GM19463 (cell line): ENCODE measurements at regions not wholly inside any gene's neighbourhood (a gene's known extent, or its start where the extent isn't known, plus 50 kb on each side); places are given as distances from the start of the nearest gene placed in this dataset.

Experiments used
- ATAC-seq: cut with Tn5 transposase; IDR thresholded peaks from one replicate; pipeline ENCODE4 v1.9.1; 2021; ENCODE audit warnings: mild to moderate bottlenecking, moderate library complexity; ENCODE audit not compliant: unreplicated experiment

DNA sequence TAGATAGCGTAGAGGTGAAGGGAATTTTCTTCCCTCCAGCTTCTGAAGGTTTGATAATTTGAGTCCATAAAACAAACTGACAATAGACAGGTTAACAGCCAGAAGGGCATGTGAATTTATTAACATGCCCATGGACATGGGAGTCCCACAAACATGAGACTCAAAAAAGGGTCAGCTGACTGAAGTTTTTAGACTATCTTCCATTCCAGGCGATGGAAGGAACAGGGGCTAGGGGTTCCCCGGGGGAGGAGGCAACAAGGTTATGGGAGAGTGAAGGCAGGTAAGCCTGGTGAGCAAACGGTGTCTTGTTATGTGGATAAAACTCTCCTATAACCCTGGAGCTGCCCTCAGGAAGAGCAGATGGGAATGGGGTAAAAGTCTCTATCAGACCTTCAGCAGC, 81.5 kb upstream of the SORBS2 start:
- ATAC-seq, result no peak

DNA sequence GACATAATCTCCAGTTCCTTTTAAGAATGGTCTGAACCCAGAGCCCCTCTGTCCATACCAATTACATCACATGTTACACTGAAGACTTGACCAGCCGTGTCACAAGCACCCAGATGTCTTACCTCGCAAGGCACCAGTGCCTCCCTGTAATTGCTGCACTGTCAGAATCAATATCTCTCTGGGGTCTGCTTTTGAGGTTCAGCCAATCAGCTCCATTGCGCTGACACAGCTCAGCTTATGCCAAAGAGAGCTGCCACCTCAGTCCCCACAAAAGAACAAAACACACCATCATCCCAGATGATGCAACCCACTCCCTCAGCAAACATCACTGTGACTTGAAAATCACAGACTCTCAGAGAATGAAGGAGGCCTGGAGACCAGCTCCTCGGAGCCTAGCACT, 82.5 kb upstream of the SORBS2 start:
- ATAC-seq, result no peak

DNA sequence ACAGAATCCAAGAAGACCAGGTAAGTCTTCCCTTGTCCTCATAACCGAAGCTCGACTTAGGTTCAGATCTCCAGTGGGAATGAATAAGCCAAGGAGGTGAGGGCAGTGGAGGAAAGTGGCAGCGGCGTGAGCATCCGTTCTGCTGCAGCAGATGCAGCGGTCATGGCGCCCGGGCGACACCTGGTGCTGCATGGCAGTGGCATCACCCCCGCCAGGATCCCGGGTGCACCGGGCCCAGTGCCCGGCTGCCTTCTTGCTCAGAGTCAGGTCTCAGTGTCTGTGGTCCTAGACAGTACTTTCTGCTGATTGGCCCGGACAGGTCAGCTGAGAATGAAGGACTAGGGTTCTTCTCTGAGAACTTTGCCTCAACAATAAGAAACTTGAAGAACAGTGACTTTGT, 83.4 kb upstream of the SORBS2 start:
- ATAC-seq, result no peak

DNA sequence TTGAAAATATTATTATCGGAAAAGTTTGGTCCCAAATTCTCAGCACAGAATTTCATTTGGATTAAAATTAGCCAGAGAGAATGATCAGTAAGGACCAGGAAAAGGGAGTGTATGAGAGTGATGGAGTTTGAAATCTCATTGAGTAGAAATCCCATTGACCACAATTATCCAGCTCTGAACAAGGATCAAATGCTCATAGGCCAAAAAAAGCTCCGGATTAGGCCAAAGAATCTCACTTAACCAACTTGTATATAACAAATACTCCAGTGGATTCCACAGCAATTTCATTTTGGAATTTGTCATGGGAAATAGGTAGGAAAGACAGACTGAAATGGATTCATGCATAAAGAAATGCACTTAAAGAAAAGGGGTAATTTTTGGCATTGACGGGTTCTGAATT, 83.9 kb upstream of the SORBS2 start:
- no peak for ATAC-seq

DNA sequence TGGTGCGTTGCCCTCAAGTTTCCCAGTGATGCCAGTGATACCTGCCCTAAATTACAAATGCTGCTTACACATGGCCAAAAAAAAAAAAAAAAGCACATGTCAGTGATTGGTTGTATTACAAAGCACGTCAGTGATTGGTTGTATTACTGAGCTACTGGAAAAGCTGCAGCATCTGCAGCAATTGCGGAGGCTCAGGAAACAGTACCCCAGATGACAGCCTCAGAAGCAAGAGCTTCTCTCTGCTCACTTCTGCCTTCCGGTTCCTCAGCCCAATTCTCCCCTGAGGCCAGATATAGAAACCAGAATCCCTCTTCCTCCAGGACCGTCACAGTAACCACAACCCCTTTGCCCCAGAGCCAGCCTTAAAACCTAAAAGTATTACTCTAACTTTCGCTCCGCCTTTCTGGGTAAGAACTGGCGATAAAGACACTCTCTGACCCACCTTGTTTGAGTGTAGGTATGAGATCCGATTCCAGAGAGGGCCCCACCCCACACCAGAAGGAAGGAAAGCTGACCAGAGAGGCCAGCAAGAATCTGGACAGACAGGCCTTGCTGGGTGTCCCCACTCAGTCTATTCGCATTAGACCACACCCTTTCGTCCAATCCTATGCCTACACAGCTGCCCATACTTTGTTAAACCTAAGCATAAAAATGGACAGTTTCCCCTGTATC, 85.0 kb upstream of the SORBS2 start:
- ATAC-seq, result peak; percentile 67

DNA sequence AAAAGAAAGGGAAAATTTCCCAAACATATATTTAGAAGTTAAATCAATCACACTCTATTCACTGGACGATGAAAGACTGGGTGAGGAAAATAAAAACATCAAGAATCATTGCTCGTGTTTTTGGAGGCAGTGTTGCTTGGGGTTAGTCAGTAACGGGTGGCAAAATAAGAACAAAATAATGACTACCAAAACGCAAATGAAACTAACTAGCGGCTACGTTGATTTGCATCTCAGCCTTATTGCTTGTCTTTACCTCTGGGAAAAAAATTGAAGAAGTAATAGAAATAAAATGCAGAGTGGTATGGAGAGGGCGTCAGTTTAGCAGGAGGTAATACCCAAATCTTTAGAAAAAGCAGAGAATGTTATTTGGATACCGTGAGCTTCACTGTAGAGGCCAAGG, 86.4 kb upstream of the SORBS2 start:
- ATAC-seq, result no peak

DNA sequence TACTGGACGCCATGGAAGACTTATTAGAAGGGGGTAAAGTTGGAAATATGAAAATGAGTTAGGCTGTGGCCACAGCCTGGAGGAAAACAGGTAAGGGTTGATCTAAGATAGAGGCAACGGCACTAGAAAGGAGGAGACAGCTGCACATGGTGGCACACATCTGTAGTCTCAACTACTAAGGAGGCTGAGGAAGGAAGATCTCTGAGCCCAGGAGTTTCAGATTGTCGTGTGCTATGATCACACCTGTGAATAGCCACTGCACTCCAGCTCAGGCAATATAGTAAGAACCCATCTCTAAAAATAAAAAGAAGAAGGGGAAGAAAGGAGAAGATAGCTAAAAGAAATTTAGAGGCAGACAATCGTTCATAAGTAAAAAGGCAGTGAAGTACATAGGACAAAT, 87.8 kb upstream of the SORBS2 start:
- no peak for ATAC-seq

DNA sequence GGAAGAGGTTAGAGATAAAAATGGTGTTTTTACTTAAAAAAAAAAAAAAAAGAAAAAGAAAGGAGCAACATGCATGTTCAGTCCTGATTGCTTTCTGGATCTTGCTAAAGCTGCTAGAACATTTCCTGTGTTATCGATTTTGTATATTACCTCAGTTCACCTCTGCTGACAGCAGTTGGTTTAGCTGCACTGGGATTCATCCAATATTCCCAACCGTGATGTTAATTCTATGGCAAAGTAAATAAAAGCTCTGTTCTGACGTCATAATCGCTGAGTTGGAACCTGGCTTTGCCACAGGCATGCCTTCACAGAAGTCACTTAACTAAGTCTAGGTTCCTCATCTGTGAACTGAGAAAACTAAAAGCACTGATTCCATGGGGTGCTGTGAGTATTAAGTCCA, 90.7 kb upstream of the SORBS2 start:
- no peak for ATAC-seq

DNA sequence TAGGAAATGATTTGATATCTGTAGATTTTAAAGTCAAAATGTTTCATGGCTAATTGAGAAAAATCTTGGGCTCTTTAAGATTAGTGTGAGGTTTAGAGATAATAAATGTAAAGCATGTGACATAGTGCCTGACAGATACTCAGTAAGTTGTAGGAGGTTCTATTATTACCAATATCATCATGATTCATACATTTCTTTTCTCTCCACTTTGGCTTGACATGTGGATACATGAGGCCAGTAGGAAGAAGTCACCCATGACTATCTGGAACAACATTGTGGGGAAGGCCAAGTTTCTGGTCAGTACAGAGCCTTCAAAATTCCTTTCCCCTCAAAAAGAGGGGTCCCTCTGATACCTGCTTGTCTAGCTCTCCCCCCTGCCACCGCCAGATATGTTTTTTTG, 91.2 kb upstream of the SORBS2 start:
- no peak for ATAC-seq

DNA sequence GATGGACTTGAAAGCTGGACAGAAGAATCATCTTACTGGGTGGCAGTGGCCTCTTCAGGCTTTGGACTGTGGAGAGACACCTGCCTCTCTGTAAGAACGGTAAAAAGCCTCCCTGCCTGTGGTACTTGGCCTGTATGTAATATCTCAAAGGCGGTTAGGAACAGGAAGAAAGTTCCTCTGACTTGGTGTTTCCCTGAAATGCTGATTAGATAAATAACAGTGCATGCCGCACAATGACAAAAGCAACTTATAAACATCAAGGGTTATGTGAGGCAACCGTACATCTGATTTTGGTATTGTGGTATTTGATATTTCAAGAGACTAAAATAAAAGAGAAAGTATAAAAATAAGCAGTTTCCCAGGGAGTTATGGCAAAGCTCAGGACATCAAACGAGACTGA, 92.4 kb upstream of the SORBS2 start:
- no peak for ATAC-seq

DNA sequence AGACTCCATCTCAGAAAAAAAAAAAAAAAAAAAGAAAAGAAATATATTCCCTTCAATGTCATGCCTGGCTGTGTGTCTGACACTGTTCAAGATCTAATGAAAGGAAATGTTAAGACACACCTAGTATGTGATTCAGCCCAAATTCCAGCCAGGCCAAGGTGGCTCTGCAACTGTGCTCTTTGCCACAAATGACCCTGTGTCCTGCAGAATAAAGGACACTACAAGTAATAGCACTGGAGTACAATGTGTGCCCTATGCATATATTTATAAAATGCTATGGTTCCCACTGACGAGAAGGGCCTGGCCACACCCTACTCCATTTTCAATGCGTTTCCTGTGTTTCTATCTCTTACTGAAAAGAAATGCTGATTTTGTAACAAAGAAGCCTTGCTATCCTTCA, 98.0 kb upstream of the SORBS2 start:
- no peak for ATAC-seq

DNA sequence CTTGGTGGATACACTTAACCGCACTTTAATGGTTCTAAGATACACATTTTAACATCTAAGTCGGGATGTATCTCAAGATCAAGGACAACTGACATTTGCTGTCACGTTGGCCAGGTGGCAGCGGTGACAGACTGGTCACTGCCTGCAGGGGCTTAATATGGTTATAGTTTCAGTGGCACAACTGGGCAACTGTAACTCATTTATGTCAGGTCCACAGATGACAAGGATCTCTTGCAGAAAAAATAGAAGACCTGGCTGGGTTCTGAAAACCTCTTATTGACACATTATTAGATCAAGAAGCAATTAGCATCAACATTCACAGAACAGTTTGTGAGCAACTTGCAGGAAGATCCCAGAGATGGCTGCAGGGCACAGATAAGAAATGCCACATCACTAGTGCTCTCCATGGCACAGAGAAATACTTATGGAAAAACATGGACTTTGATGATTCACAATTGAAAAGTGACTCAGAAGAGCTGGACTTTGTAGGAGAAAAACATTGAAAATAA, 99.6 kb upstream of the SORBS2 start:
- no peak for ATAC-seq

DNA sequence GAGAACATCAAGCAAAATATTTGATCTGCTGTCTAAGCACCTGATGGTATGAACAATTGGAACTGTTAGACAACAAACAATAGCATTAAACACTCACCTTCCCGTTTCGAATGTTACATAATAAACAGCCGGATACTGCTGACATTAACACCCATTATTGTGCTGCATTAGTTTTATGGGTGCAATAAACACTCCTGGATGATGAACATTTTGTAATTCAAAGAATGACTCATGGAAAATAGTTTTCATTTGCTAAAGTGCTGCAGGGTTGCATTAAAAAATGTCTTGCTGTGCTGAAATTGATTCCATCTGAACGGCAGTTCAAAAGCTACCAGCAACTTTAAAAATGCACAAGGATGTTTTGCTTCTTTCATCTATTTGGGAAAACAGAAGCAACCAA, 100.8 kb upstream of the SORBS2 start:
- no peak for ATAC-seq

DNA sequence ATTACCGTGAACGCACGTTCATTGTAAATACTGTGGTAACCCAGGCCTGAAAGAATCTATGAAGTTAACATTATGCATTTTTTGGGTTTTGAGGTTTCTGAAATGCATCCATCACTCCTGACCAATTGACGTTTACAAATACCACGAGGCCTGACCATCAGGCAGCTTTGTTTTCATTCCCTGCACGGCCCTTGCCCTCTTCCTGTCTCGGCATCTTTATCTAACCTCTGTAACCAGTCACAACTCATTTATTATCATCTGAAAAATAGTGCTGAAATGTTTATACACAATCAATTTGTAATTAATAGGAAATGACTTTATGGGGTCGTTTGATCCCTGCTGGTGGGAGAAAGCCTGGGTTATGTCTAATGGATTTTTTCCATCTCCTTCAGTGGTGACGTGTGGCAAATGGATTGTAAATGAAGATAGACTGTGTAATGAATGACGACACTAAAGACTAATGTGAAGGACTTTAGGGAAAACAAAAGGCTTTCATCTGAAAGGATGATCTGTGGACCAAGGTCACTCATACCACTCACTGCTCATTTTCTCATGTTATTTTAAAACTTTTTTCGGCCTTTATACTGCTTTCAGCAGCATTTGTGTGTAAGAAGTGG, 102.7 kb upstream of the SORBS2 start:
- ATAC-seq, result no peak

DNA sequence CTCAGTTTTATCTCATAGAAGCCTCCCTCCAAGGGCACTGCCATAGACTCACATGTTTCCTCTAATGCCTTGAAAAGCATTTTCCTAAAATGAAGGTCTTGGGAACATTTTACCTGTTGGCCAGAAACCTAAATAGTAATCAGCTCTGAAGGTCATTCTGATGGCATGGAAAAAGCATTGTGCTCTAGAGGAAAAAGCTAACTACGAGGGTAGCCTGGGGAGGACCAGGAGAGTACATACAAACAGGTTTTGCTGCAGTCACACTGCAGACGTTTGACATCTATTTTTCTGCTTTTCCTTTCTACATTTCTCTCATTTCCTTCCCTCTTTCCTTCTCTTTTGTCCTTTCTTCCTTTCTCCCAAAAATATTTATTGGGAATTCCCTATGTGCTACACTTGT, 103.3 kb upstream of the SORBS2 start:
- ATAC-seq, result no peak

DNA sequence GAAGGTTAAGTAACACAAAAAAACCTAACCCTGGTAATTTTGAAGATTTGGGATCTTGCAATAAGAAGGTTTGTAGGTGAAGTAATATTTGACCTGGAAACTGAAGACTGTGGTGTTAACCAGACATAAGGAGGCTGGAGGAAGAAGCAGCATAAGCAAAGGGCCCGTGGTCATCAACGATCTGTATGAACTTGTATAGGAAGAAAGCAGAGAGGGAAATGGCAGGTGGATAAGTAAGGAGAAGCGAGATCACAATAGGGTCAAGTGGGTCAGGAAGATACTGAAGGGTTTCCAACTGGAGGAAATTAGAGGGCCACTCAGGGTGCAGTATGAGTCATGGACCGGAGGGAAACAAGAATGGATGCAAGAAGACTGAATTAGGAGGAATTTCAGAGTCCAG, 103.8 kb upstream of the SORBS2 start:
- ATAC-seq, result no peak

DNA sequence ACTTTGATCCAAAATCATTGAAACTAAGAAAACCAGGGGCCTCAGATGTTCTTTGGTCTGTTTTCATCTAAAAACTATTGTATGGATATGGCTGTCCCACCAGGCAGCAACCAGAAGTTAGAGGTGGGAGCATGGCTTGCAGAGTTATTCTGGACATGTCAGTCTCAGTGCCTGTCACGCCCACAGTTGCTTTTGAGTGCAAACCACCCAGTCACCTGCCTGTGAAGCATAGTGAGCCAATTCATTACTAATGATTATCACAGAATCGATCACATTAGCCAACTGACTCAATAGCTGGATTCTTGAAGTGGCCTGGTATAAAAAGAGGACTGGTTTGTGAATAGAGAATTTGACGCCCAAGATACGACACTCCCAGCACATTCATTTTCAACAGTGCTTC, 104.2 kb upstream of the SORBS2 start:
- ATAC-seq, result no peak

DNA sequence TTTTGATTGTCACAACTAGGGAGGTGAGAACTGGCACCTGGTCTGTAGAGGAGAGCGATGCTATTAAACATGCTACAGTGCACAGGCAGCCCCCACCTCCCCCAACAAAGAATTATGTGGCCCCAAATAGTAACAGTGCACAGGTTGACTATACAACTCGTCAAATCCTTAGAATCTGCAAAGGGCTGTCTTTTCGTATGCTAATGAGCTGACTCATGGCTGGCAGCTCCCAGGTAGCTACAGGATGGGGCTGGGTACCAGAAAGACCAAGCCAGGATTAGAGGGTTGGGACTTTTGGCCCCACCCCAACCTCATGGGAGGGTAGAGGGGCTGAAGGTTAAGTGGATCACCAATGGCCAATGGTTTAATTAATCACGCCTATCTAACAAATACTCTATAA, 104.7 kb upstream of the SORBS2 start:
- no peak for ATAC-seq

DNA sequence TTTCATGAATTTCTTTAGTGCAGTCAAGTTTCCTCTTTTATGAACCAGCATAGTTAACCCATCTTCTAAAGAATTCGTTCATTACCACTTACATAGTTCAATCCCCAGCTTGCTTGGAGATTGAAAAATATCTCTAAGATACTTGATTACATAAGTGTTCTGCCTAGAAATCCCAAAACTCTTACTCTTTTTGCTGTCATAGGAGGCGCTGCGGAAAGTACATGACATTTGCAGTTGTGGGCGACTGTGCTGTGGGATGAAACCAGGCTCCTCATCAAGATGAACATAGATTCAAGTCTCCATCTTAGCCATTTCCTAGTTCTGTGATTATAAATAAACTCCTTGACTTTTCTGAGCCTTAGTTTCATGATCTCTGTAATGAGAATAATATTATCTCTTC, 107.1 kb upstream of the SORBS2 start:
- ATAC-seq, result no peak

DNA sequence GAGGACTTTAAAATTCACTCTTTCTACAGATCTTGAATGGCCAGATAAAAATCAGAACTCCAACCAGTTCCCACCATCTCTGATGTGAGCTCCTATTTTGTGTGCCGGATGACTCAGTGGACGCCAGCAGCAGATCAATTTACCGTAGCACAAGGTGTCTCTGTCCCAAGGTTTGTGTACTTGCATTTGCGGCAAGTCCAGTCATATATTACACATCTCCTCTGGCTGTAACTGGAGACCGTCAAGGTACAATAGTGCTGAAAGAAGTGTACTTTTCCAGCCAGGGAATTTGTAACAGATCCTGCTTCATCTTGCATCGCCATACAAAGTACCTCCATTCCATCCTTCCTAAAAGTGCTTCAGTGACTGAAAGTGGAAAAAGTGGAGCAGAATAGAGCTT, 108.2 kb upstream of the SORBS2 start:
- no peak for ATAC-seq

DNA sequence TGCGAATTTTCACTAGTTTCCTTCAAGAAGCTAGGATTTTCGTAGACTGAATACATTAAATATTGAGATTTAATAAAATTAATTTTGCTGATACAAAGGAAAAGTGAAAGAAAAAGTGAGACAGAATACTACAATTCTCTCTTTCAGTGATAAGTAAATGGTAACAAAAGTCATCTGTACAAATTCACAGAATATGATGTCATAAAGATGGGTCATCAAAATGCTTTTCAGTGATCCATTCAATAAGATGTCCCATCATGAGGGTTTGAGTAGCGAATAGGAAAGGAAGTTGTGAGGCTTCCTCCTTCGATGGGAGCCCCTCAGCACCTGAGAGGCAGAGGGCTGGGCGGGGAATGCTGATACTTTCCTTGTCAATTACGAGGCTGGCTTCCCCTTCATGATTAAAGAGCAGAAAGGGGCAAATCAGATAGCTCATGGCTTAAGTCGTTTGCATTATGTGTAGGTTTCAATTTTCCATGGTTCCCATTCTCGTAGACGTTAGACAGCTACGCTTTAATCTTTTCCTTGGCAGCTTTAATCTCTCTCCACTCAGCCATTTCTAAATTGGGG, 108.8 kb upstream of the SORBS2 start:
- ATAC-seq, result no peak
